ENCODE measurements at regions not wholly inside any gene's neighbourhood (a gene's known extent, or its start where the extent isn't known, plus 50 kb on each side); places are given as distances from the start of the nearest gene placed in this dataset.

DNA sequence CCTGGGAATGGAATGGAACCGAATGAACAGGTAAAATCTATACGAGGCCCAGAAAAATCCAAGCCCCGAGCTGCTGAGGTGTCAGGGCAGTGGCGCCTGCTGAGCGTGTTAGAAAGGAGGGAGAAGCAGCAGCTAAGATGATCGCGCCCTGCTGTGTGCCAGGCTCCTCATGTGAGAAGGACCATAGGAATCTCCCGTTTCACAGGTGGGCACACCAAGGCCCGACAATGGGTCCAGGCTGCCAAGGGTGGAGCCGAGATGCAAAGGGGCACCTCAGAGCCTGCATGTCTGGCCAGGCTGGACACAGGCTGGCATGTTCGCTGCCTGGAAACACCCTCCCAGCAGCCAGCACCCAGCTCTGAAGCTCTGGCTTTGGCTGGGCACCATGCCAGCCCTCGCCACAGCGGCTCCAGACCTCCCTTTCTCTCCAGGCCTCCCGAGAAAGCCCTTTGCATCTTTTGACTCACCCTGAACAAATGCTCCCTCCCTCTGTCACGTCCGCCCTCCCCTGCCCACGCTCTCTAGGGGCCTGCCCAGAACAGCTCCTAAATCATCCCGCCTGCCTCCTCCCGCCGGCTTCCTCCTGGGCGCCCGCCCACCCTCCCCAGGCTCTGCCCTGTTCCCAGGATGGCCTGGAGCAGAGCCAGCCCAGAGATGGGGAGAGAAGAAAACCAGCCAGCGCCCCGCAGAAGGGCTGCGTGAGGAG, 217.8 kb upstream of the GSE1 start:
- Histone ChIP-seq H3K4me2 (ENCODE audit: low read length) (peak overlapping the region; percentile 78), H3K4me1 (ENCODE audit: insufficient read depth, low read length) (peaks cover 34% of the 10 kb centered on the region), H3K79me2 (ENCODE audit: insufficient read depth, low read length) (no peaks in the 10 kb centered on the region), H3K27ac (ENCODE audit: low read depth, low read length) (peak overlapping the region; percentile 74), H3K4me3 (ENCODE audit: insufficient read depth, low read depth, low read length) (peak overlapping the region; percentile 32), H3K27me3 (ENCODE audit: insufficient read depth, low read length) (no peaks in the 10 kb centered on the region), H3K9me3 (ENCODE audit: insufficient read depth, low read depth, low read length) (no peaks in the 10 kb centered on the region), H3K9ac (ENCODE audit: low read length) (peak overlapping the region; percentile 74), H4K20me1 (ENCODE audit: insufficient read depth, low read length) (peaks cover 36% of the 10 kb centered on the region), H3K36me3 (ENCODE audit: insufficient read depth, low read length) (no peaks in the 10 kb centered on the region), H2AFZ (ENCODE audit: low read depth, low read length) (peak overlapping the region; percentile 74)
- peaks cover 16% of the 10 kb centered on the region for H3K4me1 Mint-ChIP-seq (ENCODE audit: low read depth, unreplicated experiment)
- no peak for FAIRE-seq
- DNase-seq (ENCODE audit: low read depth): peak; percentile 97
- peak overlapping the region; percentile 26 for H3K27ac Mint-ChIP-seq (ENCODE audit: unreplicated experiment)
- H3K36me3 Mint-ChIP-seq (ENCODE audit: low read depth, unreplicated experiment): peaks cover 3% of the 10 kb centered on the region
- peaks cover 9% of the 10 kb centered on the region for H3K27me3 Mint-ChIP-seq (ENCODE audit: low read depth, unreplicated experiment)
- TF ChIP-seq, protein P1, sequence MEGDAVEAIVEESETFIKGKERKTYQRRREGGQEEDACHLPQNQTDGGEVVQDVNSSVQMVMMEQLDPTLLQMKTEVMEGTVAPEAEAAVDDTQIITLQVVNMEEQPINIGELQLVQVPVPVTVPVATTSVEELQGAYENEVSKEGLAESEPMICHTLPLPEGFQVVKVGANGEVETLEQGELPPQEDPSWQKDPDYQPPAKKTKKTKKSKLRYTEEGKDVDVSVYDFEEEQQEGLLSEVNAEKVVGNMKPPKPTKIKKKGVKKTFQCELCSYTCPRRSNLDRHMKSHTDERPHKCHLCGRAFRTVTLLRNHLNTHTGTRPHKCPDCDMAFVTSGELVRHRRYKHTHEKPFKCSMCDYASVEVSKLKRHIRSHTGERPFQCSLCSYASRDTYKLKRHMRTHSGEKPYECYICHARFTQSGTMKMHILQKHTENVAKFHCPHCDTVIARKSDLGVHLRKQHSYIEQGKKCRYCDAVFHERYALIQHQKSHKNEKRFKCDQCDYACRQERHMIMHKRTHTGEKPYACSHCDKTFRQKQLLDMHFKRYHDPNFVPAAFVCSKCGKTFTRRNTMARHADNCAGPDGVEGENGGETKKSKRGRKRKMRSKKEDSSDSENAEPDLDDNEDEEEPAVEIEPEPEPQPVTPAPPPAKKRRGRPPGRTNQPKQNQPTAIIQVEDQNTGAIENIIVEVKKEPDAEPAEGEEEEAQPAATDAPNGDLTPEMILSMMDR (IDR thresholded peaks at IDR 0.05; ENCODE audit: insufficient read depth, low read depth, low read length): no peak
- TF ChIP-seq EZH2 (IDR thresholded peaks at IDR 0.05; ENCODE audit: insufficient read depth, low read length): no peak
- no peaks in the 10 kb centered on the region for H3K9me3 Mint-ChIP-seq (ENCODE audit: unreplicated experiment)
- H3K4me3 Mint-ChIP-seq (ENCODE audit: unreplicated experiment): peak overlapping the region; percentile 40

GRCh38 chr16:85395913-85396878, 216.9 kb upstream of the GSE1 start:
- Mint-ChIP-seq H3K36me3 (ENCODE audit: low read depth, unreplicated experiment) (peaks cover 3% of the 10 kb centered on the region), H3K4me1 (ENCODE audit: low read depth, unreplicated experiment) (peaks cover 16% of the 10 kb centered on the region), H3K9me3 (ENCODE audit: unreplicated experiment) (no peaks in the 10 kb centered on the region), H3K27me3 (ENCODE audit: low read depth, unreplicated experiment) (peaks cover 6% of the 10 kb centered on the region), H3K27ac (ENCODE audit: unreplicated experiment) (peak overlapping the region; percentile 15), H3K4me3 (ENCODE audit: unreplicated experiment) (peak overlapping the region; percentile 17)
- Histone ChIP-seq H3K4me3 (ENCODE audit: insufficient read depth, low read depth, low read length) (peak overlapping the region; percentile 32), H3K27me3 (ENCODE audit: insufficient read depth, low read length) (no peaks in the 10 kb centered on the region), H3K9ac (ENCODE audit: low read length) (peak overlapping the region; percentile 74), H3K27ac (ENCODE audit: low read depth, low read length) (peak overlapping the region; percentile 74), H3K4me2 (ENCODE audit: low read length) (peak overlapping the region; percentile 78), H3K9me3 (ENCODE audit: insufficient read depth, low read depth, low read length) (peaks cover 3% of the 10 kb centered on the region), H3K4me1 (ENCODE audit: insufficient read depth, low read length) (peaks cover 29% of the 10 kb centered on the region), H4K20me1 (ENCODE audit: insufficient read depth, low read length) (peaks cover 34% of the 10 kb centered on the region), H3K79me2 (ENCODE audit: insufficient read depth, low read length) (no peaks in the 10 kb centered on the region), H2AFZ (ENCODE audit: low read depth, low read length) (peak overlapping the region; percentile 74), H3K36me3 (ENCODE audit: insufficient read depth, low read length) (no peaks in the 10 kb centered on the region)
- no peak for FAIRE-seq
- TF ChIP-seq, protein P1 (IDR thresholded peaks at IDR 0.05; ENCODE audit: insufficient read depth, low read depth, low read length): no peak
- TF ChIP-seq EZH2 (IDR thresholded peaks at IDR 0.05; ENCODE audit: insufficient read depth, low read length): no peak
- no peak for DNase-seq (ENCODE audit: low read depth)
